ENCODE measurements at regions not wholly inside any gene's neighbourhood (a gene's known extent, or its start where the extent isn't known, plus 50 kb on each side); places are given as distances from the start of the nearest gene placed in this dataset.

GRCh38 chr5:4907571-4907970 lies 232.6 kb upstream of the ADAMTS16 start:
- TF ChIP-seq POLR2A (IDR thresholded peaks at IDR 0.05) (no peak), CTCF (IDR thresholded peaks at IDR 0.05) (no peak), EP300 (IDR thresholded peaks at IDR 0.05) (no peak)
